GM23338 (cell line): ENCODE measurements at regions not wholly inside any gene's neighbourhood (a gene's known extent, or its start where the extent isn't known, plus 50 kb on each side); places are given as distances from the start of the nearest gene placed in this dataset.

Experiments
- ATAC-seq: fragments of 200-7000 bp; cut with Tn5 transposase; 3 replicates; pipeline ENCODE4 v1.9.1; 2020
- DNase-seq: peaks from one replicate; pipeline ENCODE4 v3.0.0-alpha.2; 2015; ENCODE audit warnings: low spot score
- H2AFZ ChIP-seq: fragments of 200-600 bp; sonication (generic); 2 replicates; pipeline ENCODE4 v1.8.0; 2016; ENCODE audit warnings: antibody characterized with exemption, mild to moderate bottlenecking, moderate library complexity
- H3F3A ChIP-seq: fragments of 200-600 bp; sonication (generic); replicated peaks from 2 replicates; pipeline ENCODE4 v1.8.0; 2017; ENCODE audit warnings: antibody characterized with exemption, mixed run types, low read depth
- H3K27ac ChIP-seq: fragments of 200-600 bp; sonication (generic); 2 replicates; pipeline ENCODE4 v1.6.1; 2016; ENCODE audit warnings: low read depth
- H3K27me3 ChIP-seq: fragments of 200-600 bp; sonication (generic); 2 replicates; pipeline ENCODE4 v1.8.0; 2016; ENCODE audit warnings: mild to moderate bottlenecking, mixed run types, moderate library complexity; ENCODE audit not compliant: insufficient read depth
- H3K36me3 ChIP-seq: fragments of 200-600 bp; sonication (generic); 2 replicates; pipeline ENCODE4 v1.8.0; 2016; ENCODE audit warnings: mild to moderate bottlenecking; ENCODE audit not compliant: insufficient read depth
- H3K4me1 ChIP-seq: fragments of 200-600 bp; sonication (generic); 2 replicates; pipeline ENCODE4 v1.8.0; 2016; ENCODE audit warnings: mild to moderate bottlenecking, moderate library complexity; ENCODE audit not compliant: insufficient read depth
- H3K4me2 ChIP-seq: fragments of 200-600 bp; sonication (generic); 2 replicates; pipeline ENCODE4 v1.7.1; 2017; ENCODE audit warnings: mixed run types
- H3K4me3 ChIP-seq: fragments of 200-600 bp; sonication (generic); 2 replicates; pipeline ENCODE4 v1.6.1; 2016; ENCODE audit warnings: mixed run types
- H3K79me2 ChIP-seq: fragments of 200-600 bp; sonication (generic); replicated peaks from 2 replicates; pipeline ENCODE4 v1.8.0; 2017; ENCODE audit warnings: mild to moderate bottlenecking; ENCODE audit not compliant: insufficient read depth
- H3K9me2 ChIP-seq: fragments of 200-600 bp; sonication (generic); 2 replicates; pipeline ENCODE4 v1.8.0; 2017; ENCODE audit not compliant: insufficient read depth
- H4K20me1 ChIP-seq: fragments of 200-600 bp; sonication (generic); replicated peaks from 2 replicates; pipeline ENCODE4 v1.8.0; 2017; ENCODE audit warnings: mild to moderate bottlenecking; ENCODE audit not compliant: insufficient read depth
- H3K27ac Mint-ChIP-seq: 2 replicates; pipeline ENCODE4 v1.8.0; 2020; ENCODE audit warnings: inconsistent platforms, mild to moderate bottlenecking, moderate library complexity, mixed read lengths
- H3K27me3 Mint-ChIP-seq: 3 replicates; pipeline ENCODE4 v1.8.0; 2022; ENCODE audit warnings: low read depth, mild to moderate bottlenecking, moderate library complexity, mixed read lengths, inconsistent platforms; ENCODE audit not compliant: insufficient read depth, poor library complexity
- H3K36me3 Mint-ChIP-seq: 3 replicates; pipeline ENCODE4 v1.8.0; 2021; ENCODE audit warnings: low read depth, mild to moderate bottlenecking, inconsistent platforms, moderate library complexity, mixed read lengths
- H3K4me1 Mint-ChIP-seq: 3 replicates; pipeline ENCODE4 v1.8.0; 2020; ENCODE audit warnings: mild to moderate bottlenecking, inconsistent platforms, mixed read lengths
- H3K4me3 Mint-ChIP-seq: 3 replicates; pipeline ENCODE4 v1.8.0; 2021; ENCODE audit warnings: moderate library complexity, mild to moderate bottlenecking, inconsistent platforms, mixed read lengths
- H3K9me3 Mint-ChIP-seq: 3 replicates; pipeline ENCODE4 v1.8.0; 2020; ENCODE audit warnings: moderate library complexity, mild to moderate bottlenecking, inconsistent platforms, mixed read lengths
- EZH2phosphoT487 ChIP-seq: fragments of 200-600 bp; sonication (generic); IDR thresholded peaks from one replicate; pipeline ENCODE4 v1.8.1; 2018; ENCODE audit warnings: antibody characterized with exemption; ENCODE audit not compliant: unreplicated experiment
- JUNB ChIP-seq: IDR thresholded peaks from one replicate; pipeline ENCODE4 v1.6.1; 2016; ENCODE audit warnings: antibody characterized with exemption; ENCODE audit not compliant: unreplicated experiment
- NANOG ChIP-seq: IDR thresholded peaks from 2 replicates; pipeline ENCODE4 v1.6.1; 2016; ENCODE audit warnings: antibody characterized with exemption, borderline replicate concordance
- POLR2AphosphoS5 ChIP-seq: IDR thresholded peaks from 2 replicates; pipeline ENCODE4 v1.6.1; 2016; ENCODE audit warnings: antibody characterized with exemption, low read depth
- STAT1 ChIP-seq: IDR thresholded peaks from one replicate; pipeline ENCODE4 v1.6.1; 2016; ENCODE audit warnings: antibody characterized with exemption; ENCODE audit not compliant: unreplicated experiment
- ZNF114 ChIP-seq: fragments of 250-450 bp; sonication (Bioruptor Pico); IDR thresholded peaks from 2 replicates; pipeline ENCODE4 v1.5.0; 2020; ENCODE audit warnings: mild to moderate bottlenecking, moderate library complexity
- ZNF331 ChIP-seq: fragments of 250-450 bp; sonication (Bioruptor Pico); IDR thresholded peaks from 2 replicates; pipeline ENCODE4 v1.5.0; 2020; ENCODE audit warnings: low read depth, mild to moderate bottlenecking, moderate library complexity
- TF ChIP-seq, protein P1 (sequence below): fragments of 250-450 bp; sonication (Bioruptor Pico); IDR thresholded peaks from 2 replicates; pipeline ENCODE4 v1.5.0; 2020; ENCODE audit warnings: mild to moderate bottlenecking, moderate library complexity
- TF ChIP-seq, protein P2 (sequence below): IDR thresholded peaks from 2 replicates; pipeline ENCODE4 v1.6.1; 2016; ENCODE audit warnings: antibody characterized with exemption
- TF ChIP-seq, protein P3 (sequence below): IDR thresholded peaks from one replicate; pipeline ENCODE4 v1.6.1; 2018; ENCODE audit warnings: antibody characterized with exemption; ENCODE audit not compliant: unreplicated experiment

DNA sequence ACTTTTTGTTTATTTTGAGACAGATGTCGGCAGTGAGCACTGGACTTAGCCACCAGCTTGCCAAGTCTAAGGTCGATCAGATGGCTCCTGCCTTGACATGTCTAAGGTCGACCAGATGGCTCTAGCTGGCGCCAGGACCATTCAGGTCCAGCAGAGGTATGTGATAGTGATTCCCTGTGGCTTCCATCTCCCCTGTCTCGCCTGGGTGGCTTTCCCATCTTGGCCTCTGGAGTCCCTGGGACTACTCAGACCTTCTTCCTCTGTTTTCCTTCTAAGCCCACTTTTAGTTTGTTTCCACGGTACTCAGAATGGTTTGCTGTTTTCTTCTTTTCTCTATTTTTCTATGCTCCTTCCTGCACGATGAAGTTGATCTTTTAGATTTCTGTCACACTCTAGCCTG, 1435.7 kb downstream of the UQCRFS1 start:
- H3K4me3 Mint-ChIP-seq, result no peak overlapping the region
- no peaks in the 10 kb centered on the region for H3K4me1 Mint-ChIP-seq
- ATAC-seq (no peak), DNase-seq (no peak)
- peaks cover 18% of the 10 kb centered on the region for H3K27me3 ChIP-seq
- peaks cover 32% of the 10 kb centered on the region for H3K27me3 Mint-ChIP-seq
- TF ChIP-seq POLR2AphosphoS5, result no peak
- no peak overlapping the region for H3K27ac Mint-ChIP-seq
- H3K9me2 ChIP-seq, result peaks cover 31% of the 10 kb centered on the region
- peaks cover 15% of the 10 kb centered on the region for H3K79me2 ChIP-seq
- no peak overlapping the region for H2AFZ ChIP-seq
- H3K4me3 ChIP-seq, result no peak overlapping the region
- no peaks in the 10 kb centered on the region for H3F3A ChIP-seq
- H3K4me2 ChIP-seq, result no peak overlapping the region
- no peaks in the 10 kb centered on the region for H3K4me1 ChIP-seq
- peaks cover 95% of the 10 kb centered on the region for H3K36me3 Mint-ChIP-seq
- no peak overlapping the region for H3K27ac ChIP-seq
- H4K20me1 ChIP-seq, result 0 out of 2 replicates have a peak, but pooled peaks cover 10% of the 10 kb centered on the region
- H3K9me3 Mint-ChIP-seq, result peaks cover 86% of the 10 kb centered on the region
- H3K36me3 ChIP-seq, result peaks cover 18% of the 10 kb centered on the region

DNA sequence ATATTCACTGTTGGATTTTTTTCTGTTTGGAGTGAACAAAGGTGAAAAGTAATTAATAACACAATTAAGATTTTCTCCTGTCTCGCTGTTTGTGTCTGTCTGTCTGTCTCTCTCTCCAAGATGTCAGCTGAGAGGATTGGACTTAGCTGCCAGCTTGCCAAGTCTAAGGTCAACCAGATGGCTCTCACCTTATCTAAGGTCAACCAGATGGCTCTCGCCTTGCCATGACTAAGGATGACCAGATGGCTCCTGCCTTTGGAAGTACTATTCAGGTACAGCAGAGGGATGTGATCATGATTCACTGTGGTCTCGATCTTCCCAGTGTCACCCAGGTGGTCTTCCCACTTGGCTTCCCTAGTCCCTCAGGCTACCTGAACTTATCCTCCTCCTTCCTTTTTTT, 1436.4 kb downstream of the UQCRFS1 start:
- peaks cover 26% of the 10 kb centered on the region for H3K27me3 ChIP-seq
- Mint-ChIP-seq H3K9me3 (peaks cover 91% of the 10 kb centered on the region), H3K4me1 (no peaks in the 10 kb centered on the region; the same call in 2 of the 3 replicates), H3K27ac (no peak overlapping the region), H3K36me3 (peaks cover 98% of the 10 kb centered on the region), H3K27me3 (peaks cover 39% of the 10 kb centered on the region), H3K4me3 (no peak overlapping the region)
- H4K20me1 ChIP-seq, result 0 out of 2 replicates have a peak, but pooled peaks cover 6% of the 10 kb centered on the region
- no peaks in the 10 kb centered on the region for H3F3A ChIP-seq
- H3K79me2 ChIP-seq, result peaks cover 7% of the 10 kb centered on the region
- peaks cover 18% of the 10 kb centered on the region for H3K36me3 ChIP-seq
- peaks cover 31% of the 10 kb centered on the region for H3K9me2 ChIP-seq
- DNase-seq (no peak), ATAC-seq (no peak)
- no peak overlapping the region for H3K4me2 ChIP-seq
- no peaks in the 10 kb centered on the region for H3K4me1 ChIP-seq
- no peak overlapping the region for H3K4me3 ChIP-seq
- H2AFZ ChIP-seq, result no peak overlapping the region
- no peak overlapping the region for H3K27ac ChIP-seq
- TF ChIP-seq POLR2AphosphoS5 (no peak), EZH2phosphoT487 (no peak), ZNF331 (CRISPR knock-in tag) (no peak), JUNB (no peak), NANOG (no peak), STAT1 (no peak), ZNF114 (CRISPR knock-in tag) (no peak)
- TF ChIP-seq, protein P1, sequence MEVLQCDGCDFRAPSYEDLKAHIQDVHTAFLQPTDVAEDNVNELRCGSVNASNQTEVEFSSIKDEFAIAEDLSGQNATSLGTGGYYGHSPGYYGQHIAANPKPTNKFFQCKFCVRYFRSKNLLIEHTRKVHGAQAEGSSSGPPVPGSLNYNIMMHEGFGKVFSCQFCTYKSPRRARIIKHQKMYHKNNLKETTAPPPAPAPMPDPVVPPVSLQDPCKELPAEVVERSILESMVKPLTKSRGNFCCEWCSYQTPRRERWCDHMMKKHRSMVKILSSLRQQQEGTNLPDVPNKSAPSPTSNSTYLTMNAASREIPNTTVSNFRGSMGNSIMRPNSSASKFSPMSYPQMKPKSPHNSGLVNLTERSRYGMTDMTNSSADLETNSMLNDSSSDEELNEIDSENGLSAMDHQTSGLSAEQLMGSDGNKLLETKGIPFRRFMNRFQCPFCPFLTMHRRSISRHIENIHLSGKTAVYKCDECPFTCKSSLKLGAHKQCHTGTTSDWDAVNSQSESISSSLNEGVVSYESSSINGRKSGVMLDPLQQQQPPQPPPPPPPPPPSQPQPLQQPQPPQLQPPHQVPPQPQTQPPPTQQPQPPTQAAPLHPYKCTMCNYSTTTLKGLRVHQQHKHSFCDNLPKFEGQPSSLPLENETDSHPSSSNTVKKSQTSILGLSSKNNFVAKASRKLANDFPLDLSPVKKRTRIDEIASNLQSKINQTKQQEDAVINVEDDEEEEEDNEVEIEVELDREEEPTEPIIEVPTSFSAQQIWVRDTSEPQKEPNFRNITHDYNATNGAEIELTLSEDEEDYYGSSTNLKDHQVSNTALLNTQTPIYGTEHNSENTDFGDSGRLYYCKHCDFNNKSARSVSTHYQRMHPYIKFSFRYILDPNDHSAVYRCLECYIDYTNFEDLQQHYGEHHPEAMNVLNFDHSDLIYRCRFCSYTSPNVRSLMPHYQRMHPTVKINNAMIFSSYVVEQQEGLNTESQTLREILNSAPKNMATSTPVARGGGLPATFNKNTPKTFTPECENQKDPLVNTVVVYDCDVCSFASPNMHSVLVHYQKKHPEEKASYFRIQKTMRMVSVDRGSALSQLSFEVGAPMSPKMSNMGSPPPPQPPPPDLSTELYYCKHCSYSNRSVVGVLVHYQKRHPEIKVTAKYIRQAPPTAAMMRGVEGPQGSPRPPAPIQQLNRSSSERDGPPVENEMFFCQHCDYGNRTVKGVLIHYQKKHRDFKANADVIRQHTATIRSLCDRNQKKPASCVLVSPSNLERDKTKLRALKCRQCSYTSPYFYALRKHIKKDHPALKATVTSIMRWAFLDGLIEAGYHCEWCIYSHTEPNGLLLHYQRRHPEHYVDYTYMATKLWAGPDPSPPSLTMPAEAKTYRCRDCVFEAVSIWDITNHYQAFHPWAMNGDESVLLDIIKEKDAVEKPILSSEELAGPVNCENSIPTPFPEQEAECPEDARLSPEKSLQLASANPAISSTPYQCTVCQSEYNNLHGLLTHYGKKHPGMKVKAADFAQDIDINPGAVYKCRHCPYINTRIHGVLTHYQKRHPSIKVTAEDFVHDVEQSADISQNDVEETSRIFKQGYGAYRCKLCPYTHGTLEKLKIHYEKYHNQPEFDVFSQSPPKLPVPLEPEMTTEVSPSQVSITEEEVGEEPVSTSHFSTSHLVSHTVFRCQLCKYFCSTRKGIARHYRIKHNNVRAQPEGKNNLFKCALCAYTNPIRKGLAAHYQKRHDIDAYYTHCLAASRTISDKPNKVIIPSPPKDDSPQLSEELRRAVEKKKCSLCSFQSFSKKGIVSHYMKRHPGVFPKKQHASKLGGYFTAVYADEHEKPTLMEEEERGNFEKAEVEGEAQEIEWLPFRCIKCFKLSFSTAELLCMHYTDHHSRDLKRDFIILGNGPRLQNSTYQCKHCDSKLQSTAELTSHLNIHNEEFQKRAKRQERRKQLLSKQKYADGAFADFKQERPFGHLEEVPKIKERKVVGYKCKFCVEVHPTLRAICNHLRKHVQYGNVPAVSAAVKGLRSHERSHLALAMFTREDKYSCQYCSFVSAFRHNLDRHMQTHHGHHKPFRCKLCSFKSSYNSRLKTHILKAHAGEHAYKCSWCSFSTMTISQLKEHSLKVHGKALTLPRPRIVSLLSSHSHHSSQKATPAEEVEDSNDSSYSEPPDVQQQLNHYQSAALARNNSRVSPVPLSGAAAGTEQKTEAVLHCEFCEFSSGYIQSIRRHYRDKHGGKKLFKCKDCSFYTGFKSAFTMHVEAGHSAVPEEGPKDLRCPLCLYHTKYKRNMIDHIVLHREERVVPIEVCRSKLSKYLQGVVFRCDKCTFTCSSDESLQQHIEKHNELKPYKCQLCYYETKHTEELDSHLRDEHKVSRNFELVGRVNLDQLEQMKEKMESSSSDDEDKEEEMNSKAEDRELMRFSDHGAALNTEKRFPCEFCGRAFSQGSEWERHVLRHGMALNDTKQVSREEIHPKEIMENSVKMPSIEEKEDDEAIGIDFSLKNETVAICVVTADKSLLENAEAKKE (CRISPR knock-in tag), result no peak
- TF ChIP-seq, protein P2, sequence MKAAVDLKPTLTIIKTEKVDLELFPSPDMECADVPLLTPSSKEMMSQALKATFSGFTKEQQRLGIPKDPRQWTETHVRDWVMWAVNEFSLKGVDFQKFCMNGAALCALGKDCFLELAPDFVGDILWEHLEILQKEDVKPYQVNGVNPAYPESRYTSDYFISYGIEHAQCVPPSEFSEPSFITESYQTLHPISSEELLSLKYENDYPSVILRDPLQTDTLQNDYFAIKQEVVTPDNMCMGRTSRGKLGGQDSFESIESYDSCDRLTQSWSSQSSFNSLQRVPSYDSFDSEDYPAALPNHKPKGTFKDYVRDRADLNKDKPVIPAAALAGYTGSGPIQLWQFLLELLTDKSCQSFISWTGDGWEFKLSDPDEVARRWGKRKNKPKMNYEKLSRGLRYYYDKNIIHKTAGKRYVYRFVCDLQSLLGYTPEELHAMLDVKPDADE, result no peak
- TF ChIP-seq, protein P3, sequence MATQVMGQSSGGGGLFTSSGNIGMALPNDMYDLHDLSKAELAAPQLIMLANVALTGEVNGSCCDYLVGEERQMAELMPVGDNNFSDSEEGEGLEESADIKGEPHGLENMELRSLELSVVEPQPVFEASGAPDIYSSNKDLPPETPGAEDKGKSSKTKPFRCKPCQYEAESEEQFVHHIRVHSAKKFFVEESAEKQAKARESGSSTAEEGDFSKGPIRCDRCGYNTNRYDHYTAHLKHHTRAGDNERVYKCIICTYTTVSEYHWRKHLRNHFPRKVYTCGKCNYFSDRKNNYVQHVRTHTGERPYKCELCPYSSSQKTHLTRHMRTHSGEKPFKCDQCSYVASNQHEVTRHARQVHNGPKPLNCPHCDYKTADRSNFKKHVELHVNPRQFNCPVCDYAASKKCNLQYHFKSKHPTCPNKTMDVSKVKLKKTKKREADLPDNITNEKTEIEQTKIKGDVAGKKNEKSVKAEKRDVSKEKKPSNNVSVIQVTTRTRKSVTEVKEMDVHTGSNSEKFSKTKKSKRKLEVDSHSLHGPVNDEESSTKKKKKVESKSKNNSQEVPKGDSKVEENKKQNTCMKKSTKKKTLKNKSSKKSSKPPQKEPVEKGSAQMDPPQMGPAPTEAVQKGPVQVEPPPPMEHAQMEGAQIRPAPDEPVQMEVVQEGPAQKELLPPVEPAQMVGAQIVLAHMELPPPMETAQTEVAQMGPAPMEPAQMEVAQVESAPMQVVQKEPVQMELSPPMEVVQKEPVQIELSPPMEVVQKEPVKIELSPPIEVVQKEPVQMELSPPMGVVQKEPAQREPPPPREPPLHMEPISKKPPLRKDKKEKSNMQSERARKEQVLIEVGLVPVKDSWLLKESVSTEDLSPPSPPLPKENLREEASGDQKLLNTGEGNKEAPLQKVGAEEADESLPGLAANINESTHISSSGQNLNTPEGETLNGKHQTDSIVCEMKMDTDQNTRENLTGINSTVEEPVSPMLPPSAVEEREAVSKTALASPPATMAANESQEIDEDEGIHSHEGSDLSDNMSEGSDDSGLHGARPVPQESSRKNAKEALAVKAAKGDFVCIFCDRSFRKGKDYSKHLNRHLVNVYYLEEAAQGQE, result no peak
